CD4-positive, alpha-beta T cell treated with Interleukin-1 beta for 1 hour (primary cell): ENCODE measurements at regions not wholly inside any gene's neighbourhood (a gene's known extent, or its start where the extent isn't known, plus 50 kb on each side); places are given as distances from the start of the nearest gene placed in this dataset.

Experiments used
- DNase-seq, 2 donors: peaks; one replicate each; pipeline ENCODE4 v3.0.0-alpha.2; 2020 to 2022

DNA sequence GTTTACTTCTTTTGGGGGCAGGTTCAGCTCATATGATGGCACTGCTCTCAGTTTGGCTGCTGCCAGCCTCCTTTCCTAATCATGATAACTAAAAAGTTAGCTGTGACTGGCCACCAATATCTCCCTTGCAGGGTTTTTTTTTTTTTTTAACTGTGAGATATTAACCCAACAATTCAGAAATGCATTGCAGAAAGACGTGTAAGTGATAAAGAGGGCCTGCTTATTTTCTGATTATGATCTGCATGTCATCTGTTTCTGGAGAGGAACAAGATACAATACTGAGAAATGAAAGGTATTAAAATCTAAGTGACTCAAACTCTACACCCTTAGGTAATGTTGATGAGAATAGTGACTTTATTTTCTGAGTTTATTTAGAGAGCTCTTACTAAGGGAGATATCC, 905.6 kb downstream of the SOCS6 start:
- DNase-seq: no peak

GRCh38 chr18:71189581-71189980, 900.7 kb downstream of the SOCS6 start:
- no peak for DNase-seq

DNA sequence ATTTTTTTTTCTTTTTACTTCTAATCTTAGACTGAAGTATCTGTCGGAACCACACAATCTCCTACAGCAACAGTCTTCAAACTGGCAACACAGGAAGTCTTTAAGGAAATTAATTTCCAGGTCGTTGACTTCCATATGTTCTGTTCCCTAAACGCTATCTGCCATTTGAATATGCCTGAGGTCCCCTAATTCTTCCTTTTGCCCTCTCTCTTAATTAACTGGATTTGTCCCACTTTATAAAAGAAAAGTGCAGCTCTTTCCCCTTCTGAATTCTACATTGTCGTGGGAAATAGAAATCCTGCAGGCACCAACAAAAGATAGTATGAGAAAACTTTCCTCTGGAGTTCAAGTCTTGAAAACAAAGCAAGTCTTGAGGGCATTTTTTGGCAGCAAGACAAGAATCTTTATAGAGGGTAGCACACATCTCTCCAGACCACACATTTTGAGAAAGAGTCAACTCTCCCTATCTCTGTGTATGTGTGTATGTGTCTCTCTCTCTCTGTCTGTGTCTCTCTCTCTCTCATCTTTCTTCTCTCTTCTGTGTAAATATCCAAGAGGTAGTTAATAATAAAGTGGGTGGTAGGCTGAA, 879.8 kb downstream of the SOCS6 start:
- no peak for DNase-seq

GRCh38 chr18:71136487-71136886, 847.6 kb downstream of the SOCS6 start:
- DNase-seq: no peak

- no peak for DNase-seq
These were observed 845.3 kb downstream of the SOCS6 start for GRCh38 chr18:71134122-71134521.

DNA sequence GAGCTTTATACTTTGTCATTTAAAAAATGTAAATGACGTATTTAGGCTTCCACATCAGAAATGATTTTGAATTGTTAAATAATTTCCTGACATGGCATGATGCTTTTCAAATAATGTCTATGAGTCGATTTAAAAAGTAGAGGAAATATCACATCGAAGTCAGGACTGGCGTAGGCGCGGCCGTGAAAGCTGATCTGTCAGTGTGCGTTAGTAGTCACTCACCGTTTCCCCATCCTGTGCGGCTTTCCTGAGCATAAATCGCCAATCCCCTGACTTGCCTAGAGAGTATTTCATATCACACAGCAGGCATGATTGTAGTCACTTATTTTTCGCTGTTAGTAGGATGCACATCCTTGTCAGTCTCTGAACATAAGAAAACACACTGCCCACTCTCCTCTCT, 843.1 kb downstream of the SOCS6 start:
- no peak for DNase-seq

- no peak for DNase-seq
These were observed 841.5 kb downstream of the SOCS6 start for GRCh38 chr18:71130351-71130750.

GRCh38 chr18:71125581-71125980, 836.7 kb downstream of the SOCS6 start:
- DNase-seq: no peak

DNA sequence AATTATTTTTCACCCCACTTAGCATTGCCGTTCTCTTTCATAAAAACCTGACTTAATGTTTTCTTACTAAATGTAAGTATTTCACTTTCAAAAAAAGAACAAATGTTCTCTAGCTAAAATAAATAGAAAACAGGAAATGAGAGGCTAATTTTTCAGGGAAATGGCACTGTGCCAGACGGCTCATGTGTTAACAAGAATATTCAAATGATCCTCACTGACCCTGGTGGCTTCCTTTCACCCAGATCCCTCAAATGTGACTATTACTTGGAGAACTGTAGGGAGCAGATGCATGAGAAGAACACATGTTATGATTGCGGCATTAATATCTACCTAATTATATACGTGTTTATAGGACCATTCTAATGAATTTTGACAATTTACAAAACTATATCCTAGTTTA, 827.7 kb downstream of the SOCS6 start:
- DNase-seq: no peak

DNA sequence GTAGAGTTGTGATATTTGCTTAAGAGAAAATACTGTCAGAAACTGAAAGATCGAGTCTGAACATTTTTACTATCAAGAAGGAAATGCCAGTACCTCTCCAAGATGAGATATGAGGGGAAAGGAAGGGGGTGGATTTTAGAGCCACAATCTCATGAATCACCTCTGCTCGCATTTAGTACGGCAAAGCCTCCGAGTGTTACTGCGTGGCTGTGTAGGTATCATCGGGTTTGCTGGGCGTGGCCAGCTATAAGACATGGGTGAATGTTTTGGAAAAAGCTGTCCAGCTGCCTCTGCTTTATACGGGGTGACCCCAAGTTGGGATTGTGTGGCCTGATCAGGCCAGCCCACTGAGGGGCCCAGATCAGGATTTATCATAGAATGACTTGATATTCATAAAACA, 826.4 kb downstream of the SOCS6 start:
- no peak for DNase-seq

- no peak for DNase-seq
These were observed 825.8 kb downstream of the SOCS6 start for GRCh38 chr18:71114550-71115210.

GRCh38 chr18:71107244-71107643, 818.4 kb downstream of the SOCS6 start:
- DNase-seq: no peak

- DNase-seq: no peak
These were observed 817.9 kb downstream of the SOCS6 start for GRCh38 chr18:71106701-71107100.

GRCh38 chr18:71105994-71106546, 817.2 kb downstream of the SOCS6 start:
- DNase-seq: no peak

DNA sequence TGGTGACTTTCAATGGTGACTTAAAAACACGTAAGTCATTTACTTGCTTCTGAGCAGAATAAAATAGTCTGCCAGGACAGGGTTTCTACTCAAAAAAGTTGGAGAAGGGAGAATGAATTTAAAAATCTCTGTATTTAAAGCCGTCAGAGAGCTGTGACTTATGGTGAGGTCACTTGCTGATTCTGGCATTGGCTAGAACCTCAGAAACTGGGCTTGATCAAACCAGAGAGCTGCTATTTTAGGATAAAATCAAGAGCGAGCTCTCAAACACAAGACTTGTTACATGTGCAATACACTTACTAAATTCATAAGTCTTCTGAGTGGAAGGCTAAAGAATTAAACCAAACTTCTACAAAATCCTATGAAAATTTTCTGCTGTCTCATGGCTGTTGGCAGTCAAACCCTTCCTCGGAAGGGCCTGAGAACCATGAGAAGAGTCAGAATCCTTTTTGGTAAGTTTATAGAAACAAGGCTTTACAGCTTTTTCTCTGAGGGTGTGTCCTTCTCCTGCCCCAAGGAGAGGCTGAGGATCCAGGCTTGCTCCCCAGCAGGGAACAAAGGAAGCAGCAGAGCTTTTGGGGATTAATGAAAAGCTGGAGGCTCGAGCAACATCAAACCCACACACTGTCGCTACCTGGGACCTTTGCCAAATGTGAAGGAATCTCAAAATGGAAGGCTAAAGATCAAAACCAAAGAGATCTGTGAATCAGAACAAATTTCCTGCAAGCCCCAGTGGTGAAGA, 816.4 kb downstream of the SOCS6 start:
- DNase-seq: no peak

- no peak for DNase-seq
These were observed 790.8 kb downstream of the SOCS6 start for GRCh38 chr18:71079606-71080005.

DNA sequence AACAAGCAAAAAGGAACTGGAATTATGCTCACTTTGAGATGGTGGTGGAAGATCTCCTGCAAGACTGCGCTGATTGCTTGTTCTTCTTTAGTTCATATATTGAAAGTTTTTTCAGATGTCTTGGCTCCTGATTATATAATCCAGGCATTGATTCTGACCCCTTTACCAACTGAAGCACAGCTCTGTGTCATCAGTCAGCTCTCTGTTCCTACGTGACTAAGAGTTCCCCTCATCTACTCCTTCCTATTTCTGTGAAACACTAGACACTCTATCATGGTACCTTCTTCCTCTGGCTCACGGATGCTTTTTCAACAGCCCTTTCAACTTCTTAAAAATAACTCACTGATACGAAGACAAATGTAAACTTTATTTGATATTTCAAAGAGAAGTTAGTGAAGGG, 788.6 kb downstream of the SOCS6 start:
- no peak for DNase-seq

DNA sequence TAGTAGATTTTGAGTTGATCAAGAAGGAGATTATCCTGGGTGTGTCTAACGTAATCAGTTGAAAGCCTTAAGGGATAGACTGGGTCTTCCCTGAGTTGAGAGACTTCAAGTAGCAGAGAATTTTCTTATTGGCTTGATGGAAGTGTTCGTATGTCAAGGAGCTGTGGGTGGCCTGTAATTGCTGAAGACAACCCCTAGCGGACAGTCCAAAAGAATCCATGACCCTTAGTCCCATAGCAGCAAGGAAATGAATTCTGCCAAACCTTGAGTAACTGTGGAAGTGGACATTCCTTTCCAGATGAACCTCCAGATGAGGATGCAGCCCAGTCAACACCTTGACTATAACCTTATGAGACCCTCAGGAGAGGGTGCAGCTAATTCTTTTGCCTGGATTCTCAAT, 786.3 kb downstream of the SOCS6 start:
- no peak for DNase-seq

DNA sequence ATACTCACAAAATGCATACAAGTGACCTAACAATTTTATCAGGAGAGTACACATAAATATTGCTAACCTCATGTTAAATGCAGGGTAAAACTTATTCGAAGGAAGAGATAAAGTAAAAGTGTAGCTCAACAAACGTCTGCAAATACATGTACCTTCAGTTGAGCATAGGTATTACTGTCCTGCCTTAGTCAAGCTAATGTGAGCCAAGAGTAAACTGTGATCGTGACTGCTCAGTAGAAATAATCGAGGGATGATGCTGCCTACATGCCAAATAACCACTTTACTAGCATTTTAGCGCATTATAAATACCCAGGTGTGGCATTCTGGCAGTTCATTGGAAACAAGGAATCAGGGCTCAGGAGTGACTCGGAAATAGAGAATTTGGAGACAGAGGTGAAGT, 779.5 kb downstream of the SOCS6 start:
- DNase-seq: no peak

DNA sequence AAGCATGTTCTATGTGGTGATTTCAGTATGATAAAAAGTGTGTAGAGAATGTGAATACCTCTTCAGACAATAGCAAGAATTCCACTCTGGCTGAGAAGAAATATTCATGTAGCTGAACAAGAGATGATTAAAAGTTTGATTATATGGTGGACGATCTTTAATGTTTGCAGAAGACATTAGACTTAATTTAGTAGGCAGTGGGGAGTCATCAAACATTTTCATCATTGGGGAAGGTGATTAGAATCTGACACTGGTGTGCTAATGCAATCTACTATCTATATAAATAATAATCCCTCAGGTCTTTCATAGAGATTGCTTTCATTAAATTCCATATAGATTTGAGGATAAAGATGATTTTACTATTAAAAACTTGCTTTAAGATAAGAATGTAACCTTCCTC, 761.0 kb downstream of the SOCS6 start:
- no peak for DNase-seq

DNA sequence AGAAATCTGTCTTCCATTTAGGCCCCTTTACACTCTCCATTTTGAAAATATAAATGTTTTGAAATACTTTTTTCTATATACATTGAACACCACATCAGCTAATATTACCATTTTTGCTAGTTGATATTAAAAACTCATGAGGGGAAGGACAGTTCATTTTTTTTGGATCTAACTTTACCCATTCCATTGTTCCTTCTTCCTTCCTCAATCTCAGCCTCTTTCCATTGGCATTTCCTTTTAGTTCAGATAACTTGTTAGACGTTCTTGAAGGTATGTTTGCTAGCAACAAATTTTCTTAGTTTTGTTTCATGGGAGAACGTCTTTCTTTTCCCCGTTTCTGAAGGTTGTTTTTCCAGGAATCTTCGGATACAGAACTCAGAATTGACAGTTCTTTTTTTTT, 759.0 kb downstream of the SOCS6 start:
- no peak for DNase-seq

DNA sequence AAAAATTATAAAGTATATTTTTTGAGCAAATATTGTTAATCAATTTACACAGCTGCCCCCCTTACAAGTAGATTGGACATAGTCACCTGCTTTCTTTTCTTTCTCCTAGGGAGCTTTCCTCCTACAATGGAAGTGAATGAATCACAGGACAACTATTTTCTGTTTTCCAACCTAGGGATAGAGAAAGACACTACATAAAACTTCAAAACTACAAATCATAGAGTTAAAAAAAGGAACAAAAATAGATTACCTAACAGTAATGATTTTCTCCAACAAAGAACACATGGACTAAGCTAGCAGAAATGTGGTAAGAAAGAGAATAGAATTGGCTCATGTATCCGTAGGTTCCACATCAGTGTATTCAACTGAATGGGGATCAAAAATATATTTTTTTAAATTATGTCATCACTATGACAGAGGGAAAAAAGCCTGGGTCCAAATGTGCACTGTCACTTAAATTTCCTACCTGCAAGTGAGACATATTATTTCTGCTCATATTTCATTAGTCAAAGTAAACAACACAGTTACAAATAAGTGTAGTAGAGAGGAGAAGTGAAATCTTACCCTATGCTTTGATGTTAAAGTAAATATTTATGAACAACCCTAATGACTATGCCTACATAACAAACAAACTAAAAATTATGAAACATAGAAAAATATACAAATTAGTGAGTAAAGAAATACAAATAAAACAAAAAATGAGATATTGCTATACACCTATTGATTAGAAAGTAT, 756.7 kb downstream of the SOCS6 start:
- no peak for DNase-seq

- no peak for DNase-seq
These were observed 751.3 kb downstream of the SOCS6 start for GRCh38 chr18:71040161-71040560.
